NAMALWA (cell line): ENCODE measurements at regions not wholly inside any gene's neighbourhood (a gene's known extent, or its start where the extent isn't known, plus 50 kb on each side); places are given as distances from the start of the nearest gene placed in this dataset.

Experiments used
- DNase-seq: peaks from one replicate; pipeline ENCODE4 v3.0.0-alpha.2; 2015; ENCODE audit warnings: low spot score

- DNase-seq, result no peak
Observed at GRCh38 chr3:117665296-117665695, 955.7 kb downstream of the TUSC7 start.

GRCh38 chr3:117666325-117666724, 956.7 kb downstream of the TUSC7 start:
- DNase-seq, result no peak

- no peak for DNase-seq
Observed at GRCh38 chr3:117666812-117667211, 957.2 kb downstream of the TUSC7 start.

GRCh38 chr3:117669774-117670173, 960.2 kb downstream of the TUSC7 start:
- no peak for DNase-seq

GRCh38 chr3:117671722-117672318, 962.2 kb downstream of the TUSC7 start:
- no peak for DNase-seq

GRCh38 chr3:117674321-117674720, 964.7 kb downstream of the TUSC7 start:
- DNase-seq, result no peak

GRCh38 chr3:117681619-117682018, 972.0 kb downstream of the TUSC7 start:
- DNase-seq, result no peak

GRCh38 chr3:117687096-117687495, 977.5 kb downstream of the TUSC7 start:
- DNase-seq, result no peak

GRCh38 chr3:117688583-117688982, 979.0 kb downstream of the TUSC7 start:
- DNase-seq, result no peak

- no peak for DNase-seq
Observed at GRCh38 chr3:117691526-117691925, 981.9 kb downstream of the TUSC7 start.

- no peak for DNase-seq
Observed at GRCh38 chr3:117692416-117692995, 982.9 kb downstream of the TUSC7 start.

GRCh38 chr3:117695321-117695720, 985.7 kb downstream of the TUSC7 start:
- no peak for DNase-seq

- DNase-seq, result no peak
Observed at GRCh38 chr3:117695871-117696645, 986.5 kb downstream of the TUSC7 start.

- no peak for DNase-seq
Observed at GRCh38 chr3:117696851-117697407, 987.4 kb downstream of the TUSC7 start.

- no peak for DNase-seq
Observed at GRCh38 chr3:117699058-117699457, 989.5 kb downstream of the TUSC7 start.

- no peak for DNase-seq
Observed at GRCh38 chr3:117700573-117701360, 991.2 kb downstream of the TUSC7 start.

- no peak for DNase-seq
Observed at GRCh38 chr3:117705011-117705410, 995.4 kb downstream of the TUSC7 start.

GRCh38 chr3:117706037-117706436, 996.5 kb downstream of the TUSC7 start:
- DNase-seq, result no peak

- DNase-seq, result no peak
Observed at GRCh38 chr3:117706756-117707155, 997.2 kb downstream of the TUSC7 start.

- DNase-seq, result no peak
Observed at GRCh38 chr3:117708601-117709000, 999.0 kb downstream of the TUSC7 start.

- DNase-seq, result no peak
Observed at GRCh38 chr3:117709108-117709507, 999.5 kb downstream of the TUSC7 start.

GRCh38 chr3:117710501-117710900, 1000.9 kb downstream of the TUSC7 start:
- no peak for DNase-seq
